H9 (cell line): ENCODE measurements at regions not wholly inside any gene's neighbourhood (a gene's known extent, or its start where the extent isn't known, plus 50 kb on each side); places are given as distances from the start of the nearest gene placed in this dataset.

Source experiments
- DNase-seq: peaks from one replicate; pipeline ENCODE4 v3.0.0-alpha.2; 2017
- H2AFZ ChIP-seq: one replicate; pipeline ENCODE4 v1.6.1; 2013; ENCODE audit warnings: mild to moderate bottlenecking, low read length, control low read depth, moderate library complexity
- H2AK5ac ChIP-seq: 2 replicates; pipeline ENCODE4 v1.6.1; 2013; ENCODE audit warnings: low read length, control low read depth, mixed read lengths; ENCODE audit not compliant: insufficient read length
- H2BK120ac ChIP-seq: one replicate; pipeline ENCODE4 v1.6.1; 2013; ENCODE audit warnings: low read depth, mild to moderate bottlenecking, low read length, control low read depth, inconsistent platforms; ENCODE audit not compliant: poor library complexity, severe bottlenecking
- H2BK12ac ChIP-seq: 2 replicates; pipeline ENCODE4 v1.6.1; 2013; ENCODE audit warnings: low read length, control low read depth, mixed read lengths, low read depth; ENCODE audit not compliant: insufficient read length
- H2BK15ac ChIP-seq: 2 replicates; pipeline ENCODE4 v1.6.1; 2013; ENCODE audit warnings: low read depth, low read length, control low read depth
- H2BK20ac ChIP-seq: one replicate; pipeline ENCODE4 v1.6.1; 2013; ENCODE audit warnings: low read depth, mild to moderate bottlenecking, low read length, control low read depth, inconsistent platforms; ENCODE audit not compliant: poor library complexity, severe bottlenecking
- H2BK5ac ChIP-seq: 2 replicates; pipeline ENCODE4 v1.6.1; 2013; ENCODE audit warnings: low read length, control low read depth, mixed read lengths; ENCODE audit not compliant: insufficient read length
- H3K14ac ChIP-seq: 2 replicates; pipeline ENCODE4 v1.6.1; 2013; ENCODE audit warnings: low read length, control low read depth; ENCODE audit not compliant: insufficient read depth
- H3K18ac ChIP-seq: 2 replicates; pipeline ENCODE4 v1.6.1; 2013; ENCODE audit warnings: low read depth, mild to moderate bottlenecking, mixed read lengths, low read length, control low read depth; ENCODE audit not compliant: insufficient read length
- H3K23ac ChIP-seq: 2 replicates; pipeline ENCODE4 v1.6.1; 2013; ENCODE audit warnings: low read length, control low read depth, mixed read lengths, low read depth; ENCODE audit not compliant: insufficient read length
- H3K23me2 ChIP-seq: 2 replicates; pipeline ENCODE4 v1.6.1; 2013; ENCODE audit warnings: low read depth, mild to moderate bottlenecking, mixed read lengths, low read length, control low read depth; ENCODE audit not compliant: insufficient read length, poor library complexity, severe bottlenecking
- H3K27ac ChIP-seq: 2 replicates; pipeline ENCODE4 v1.5.1; 2013; ENCODE audit warnings: low read length, control low read depth, mixed read lengths, low read depth; ENCODE audit not compliant: insufficient read length
- H3K27me3 ChIP-seq: 2 replicates; pipeline ENCODE4 v1.6.1; 2013; ENCODE audit warnings: low read length, control low read depth, inconsistent platforms; ENCODE audit not compliant: insufficient read depth
- H3K4ac ChIP-seq: 2 replicates; pipeline ENCODE4 v1.6.1; 2013; ENCODE audit warnings: low read depth, mild to moderate bottlenecking, control low read depth, inconsistent platforms, low read length, moderate library complexity
- H3K4me1 ChIP-seq: 2 replicates; pipeline ENCODE4 v1.6.1; 2013; ENCODE audit warnings: low read length, control low read depth, inconsistent platforms; ENCODE audit not compliant: insufficient read depth
- H3K4me2 ChIP-seq: 2 replicates; pipeline ENCODE4 v1.6.1; 2013; ENCODE audit warnings: low read length, control low read depth, mixed read lengths; ENCODE audit not compliant: insufficient read length, insufficient read depth
- H3K56ac ChIP-seq: 2 replicates; pipeline ENCODE4 v1.6.1; 2013; ENCODE audit warnings: low read depth, mild to moderate bottlenecking, mixed read lengths, low read length, control low read depth; ENCODE audit not compliant: insufficient read length
- H3K79me1 ChIP-seq: 2 replicates; pipeline ENCODE4 v1.6.1; 2013; ENCODE audit warnings: low read depth, mild to moderate bottlenecking, moderate library complexity, low read length, control low read depth, inconsistent platforms; ENCODE audit not compliant: insufficient read depth, poor library complexity, severe bottlenecking
- H3K79me2 ChIP-seq: 2 replicates; pipeline ENCODE4 v1.6.1; 2013; ENCODE audit warnings: low read length, control low read depth, inconsistent platforms; ENCODE audit not compliant: insufficient read depth
- H3K9ac ChIP-seq: 2 replicates; pipeline ENCODE4 v1.6.1; 2013; ENCODE audit warnings: low read length, control low read depth, mixed read lengths; ENCODE audit not compliant: insufficient read length; ENCODE audit errors: extremely low read depth
- H3K9me3 ChIP-seq: one replicate; pipeline ENCODE4 v1.6.1; 2013; ENCODE audit warnings: low read depth, low read length, inconsistent platforms; ENCODE audit not compliant: control insufficient read depth
- H3T11ph ChIP-seq: one replicate; pipeline ENCODE4 v1.6.1; 2013; ENCODE audit warnings: mild to moderate bottlenecking, low read length, control low read depth, inconsistent platforms
- H4K20me1 ChIP-seq: one replicate; pipeline ENCODE4 v1.6.1; 2013; ENCODE audit not compliant: control insufficient read depth, insufficient read length, insufficient read depth
- H4K5ac ChIP-seq: 2 replicates; pipeline ENCODE4 v1.6.1; 2013; ENCODE audit warnings: low read depth, mild to moderate bottlenecking, mixed read lengths, low read length, control low read depth; ENCODE audit not compliant: insufficient read length
- H4K8ac ChIP-seq: replicated peaks from 2 replicates; pipeline ENCODE4 v1.6.1; 2013; ENCODE audit warnings: low read length, control low read depth, mixed read lengths, low read depth; ENCODE audit not compliant: insufficient read length
- H4K91ac ChIP-seq: 2 replicates; pipeline ENCODE4 v1.6.1; 2013; ENCODE audit warnings: low read depth, mild to moderate bottlenecking, moderate library complexity, mixed read lengths, low read length, control low read depth; ENCODE audit not compliant: insufficient read length
- H3K27ac Mint-ChIP-seq, 3 experiments: 2 replicates in 2 of 3; 3 replicates in 1 of 3; pipeline ENCODE4 v1.8.0; 2020 to 2021; ENCODE audit warnings: mixed read lengths in 3 of 3, mild to moderate bottlenecking in 1 of 3, moderate library complexity in 1 of 3
- H3K27me3 Mint-ChIP-seq: 2 replicates; pipeline ENCODE4 v1.8.0; 2021; ENCODE audit warnings: low read depth, mild to moderate bottlenecking, moderate library complexity, mixed read lengths
- H3K36me3 Mint-ChIP-seq, 3 experiments: 2 replicates in 2 of 3; 3 replicates in 1 of 3; pipeline ENCODE4 v1.8.0; 2020 to 2021; ENCODE audit warnings: low read depth in 3 of 3, mixed read lengths in 3 of 3; ENCODE audit not compliant: insufficient read depth in 1 of 3
- H3K4me1 Mint-ChIP-seq, 2 experiments: 2 replicates each; pipeline ENCODE4 v1.8.0; 2020; ENCODE audit warnings: mixed read lengths in 2 of 2
- H3K4me3 Mint-ChIP-seq, 2 experiments: 2 replicates in 1 of 2; 3 replicates in 1 of 2; pipeline ENCODE4 v1.8.0; 2020 to 2021; ENCODE audit warnings: mild to moderate bottlenecking in 2 of 2, mixed read lengths in 2 of 2, moderate library complexity in 1 of 2
- H3K9me3 Mint-ChIP-seq, 2 experiments: 2 replicates in 1 of 2; 3 replicates in 1 of 2; pipeline ENCODE4 v1.8.0; 2020; ENCODE audit warnings: mild to moderate bottlenecking in 2 of 2, mixed read lengths in 2 of 2, moderate library complexity in 1 of 2
- CTCF ChIP-seq: fragments of 200-600 bp; sonication (generic); conservative IDR thresholded peaks from 3 replicates; pipeline ENCODE4 v1.8.0; 2021; ENCODE audit warnings: antibody characterized with exemption, mild to moderate bottlenecking
- WGBS: extraction: QIAGEN DNeasy Blood & Tissue Kit; methylation state at CpG from one replicate; pipeline ENCODE4 v1.1.7; 2013; ENCODE audit warnings: missing lambda C conversion rate, low lambda C conversion rate, mixed read lengths; ENCODE audit not compliant: insufficient read length; ENCODE audit errors: extremely low coverage; 5-methylcytosine and 5-hydroxymethylcytosine counted together

DNA sequence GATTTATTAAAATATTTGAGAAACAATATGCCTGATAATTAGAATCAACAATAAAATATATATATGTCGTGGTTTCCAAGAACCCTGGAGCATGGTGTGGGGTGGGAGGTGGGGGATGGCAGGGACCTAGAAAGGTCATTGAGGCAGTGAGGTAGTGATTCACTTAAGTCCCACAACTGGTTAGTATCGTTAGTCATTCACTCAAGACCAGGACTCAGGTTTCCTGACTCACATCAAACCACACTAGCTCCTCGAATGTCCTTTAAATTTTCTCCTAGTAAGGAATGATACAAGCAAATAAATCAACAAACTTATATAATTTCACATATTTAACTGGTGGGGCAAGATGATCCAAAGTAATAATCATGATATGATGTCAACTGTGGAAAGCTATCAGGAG lies 158.8 kb upstream of the AADAT start:
- Histone ChIP-seq H3K9me3 (no peaks in the 10 kb centered on the region), H3K9ac (no peak overlapping the region), H2BK15ac (no peak overlapping the region), H3K4ac (no peak overlapping the region), H3K79me2 (no peaks in the 10 kb centered on the region; the same call in 1 of the 2 replicates), H2AFZ (no peak overlapping the region), H2AK5ac (no peak overlapping the region), H3K79me1 (no peaks in the 10 kb centered on the region), H3K23ac (no peak overlapping the region), H2BK120ac (no peak overlapping the region), H3K56ac (no peak overlapping the region), H4K91ac (no peak overlapping the region), H4K5ac (no peak overlapping the region), H3K14ac (no peak overlapping the region), H3K18ac (no peak overlapping the region), H3K27ac (no peak overlapping the region), H3K4me1 (peaks cover 1% of the 10 kb centered on the region), H3K4me2 (no peak overlapping the region), H3T11ph (no peak overlapping the region), H4K20me1 (no peaks in the 10 kb centered on the region), H2BK5ac (no peak overlapping the region), H2BK12ac (no peak overlapping the region), H3K27me3 (no peaks in the 10 kb centered on the region), H4K8ac (no peak overlapping the region), H2BK20ac (no peak overlapping the region), H3K23me2 (peaks cover 2% of the 10 kb centered on the region)
- H3K27ac Mint-ChIP-seq: no peak overlapping the region
- WGBS: no CpG with 5 or more reads among the region's 3 CpGs
- no peak for TF ChIP-seq CTCF
- H3K27me3 Mint-ChIP-seq: no peaks in the 10 kb centered on the region
- no peaks in the 10 kb centered on the region for H3K36me3 Mint-ChIP-seq
- H3K9me3 Mint-ChIP-seq: no peaks in the 10 kb centered on the region
- peaks cover 3 to 5% of the 10 kb centered on the region in 2 experiments for H3K4me1 Mint-ChIP-seq
- H3K4me3 Mint-ChIP-seq: no peak overlapping the region
- DNase-seq: no peak
